ENCODE measurements at regions not wholly inside any gene's neighbourhood (a gene's known extent, or its start where the extent isn't known, plus 50 kb on each side); places are given as distances from the start of the nearest gene placed in this dataset.

- TF ChIP-seq, protein P1, sequence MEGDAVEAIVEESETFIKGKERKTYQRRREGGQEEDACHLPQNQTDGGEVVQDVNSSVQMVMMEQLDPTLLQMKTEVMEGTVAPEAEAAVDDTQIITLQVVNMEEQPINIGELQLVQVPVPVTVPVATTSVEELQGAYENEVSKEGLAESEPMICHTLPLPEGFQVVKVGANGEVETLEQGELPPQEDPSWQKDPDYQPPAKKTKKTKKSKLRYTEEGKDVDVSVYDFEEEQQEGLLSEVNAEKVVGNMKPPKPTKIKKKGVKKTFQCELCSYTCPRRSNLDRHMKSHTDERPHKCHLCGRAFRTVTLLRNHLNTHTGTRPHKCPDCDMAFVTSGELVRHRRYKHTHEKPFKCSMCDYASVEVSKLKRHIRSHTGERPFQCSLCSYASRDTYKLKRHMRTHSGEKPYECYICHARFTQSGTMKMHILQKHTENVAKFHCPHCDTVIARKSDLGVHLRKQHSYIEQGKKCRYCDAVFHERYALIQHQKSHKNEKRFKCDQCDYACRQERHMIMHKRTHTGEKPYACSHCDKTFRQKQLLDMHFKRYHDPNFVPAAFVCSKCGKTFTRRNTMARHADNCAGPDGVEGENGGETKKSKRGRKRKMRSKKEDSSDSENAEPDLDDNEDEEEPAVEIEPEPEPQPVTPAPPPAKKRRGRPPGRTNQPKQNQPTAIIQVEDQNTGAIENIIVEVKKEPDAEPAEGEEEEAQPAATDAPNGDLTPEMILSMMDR (IDR thresholded peaks at IDR 0.05) = no peak
- no peak for TF ChIP-seq ZFX (IDR thresholded peaks at IDR 0.05; ENCODE audit: borderline replicate concordance)
These were observed 1131.1 kb downstream of the PCDH9 start for GRCh38 chr13:66098931-66099628.

Data from 22Rv1 (cell line).